WERI-Rb-1 (cell line): ENCODE measurements at regions not wholly inside any gene's neighbourhood (a gene's known extent, or its start where the extent isn't known, plus 50 kb on each side); places are given as distances from the start of the nearest gene placed in this dataset.
"Not testable (repeated sequence)": the region's sequence is repeated elsewhere in the genome, so short reads cannot be mapped to it uniquely, and the experiment has no call there.

Source experiments
- DNase-seq: peaks from one replicate; pipeline ENCODE4 v3.0.0-alpha.2; 2020
- H3K27ac ChIP-seq: fragments of 250-450 bp; sonication (Bioruptor Pico); 2 replicates; pipeline ENCODE4 v1.5.1; 2020; ENCODE audit warnings: mild to moderate bottlenecking, moderate library complexity
- H3K27me3 ChIP-seq: fragments of 250-450 bp; sonication (Bioruptor Pico); 2 replicates; pipeline ENCODE4 v1.5.1; 2021; ENCODE audit warnings: mild to moderate bottlenecking, low read depth, moderate library complexity; ENCODE audit not compliant: insufficient read depth, severe bottlenecking
- H3K36me3 ChIP-seq: fragments of 250-450 bp; sonication (Bioruptor Pico); 2 replicates; pipeline ENCODE4 v1.5.1; 2020; ENCODE audit warnings: mild to moderate bottlenecking, moderate library complexity
- H3K4me3 ChIP-seq: 2 replicates; pipeline ENCODE4 v1.5.1; 2011; ENCODE audit warnings: low read depth, mild to moderate bottlenecking, control low read depth, low read length
- H3K9me3 ChIP-seq: fragments of 250-450 bp; sonication (Bioruptor Pico); 2 replicates; pipeline ENCODE4 v1.5.1; 2021; ENCODE audit warnings: mild to moderate bottlenecking, moderate library complexity; ENCODE audit not compliant: severe bottlenecking
- CTCF ChIP-seq: IDR thresholded peaks from 2 replicates; pipeline ENCODE4 v1.5.1; 2011; ENCODE audit warnings: low read depth, mild to moderate bottlenecking, control low read depth, inconsistent platforms, low read length

- no peaks in the 10 kb centered on the region for H3K9me3 ChIP-seq
- no peak for TF ChIP-seq CTCF
- no peak for DNase-seq
- H3K27me3 ChIP-seq: no peaks in the 10 kb centered on the region
- no peaks in the 10 kb centered on the region for H3K36me3 ChIP-seq
- no peak overlapping the region for H3K4me3 ChIP-seq
- no peak overlapping the region for H3K27ac ChIP-seq
Observed at GRCh38 chr7:138208142-138208570, 131.9 kb downstream of the AKR1D1 start.

DNA sequence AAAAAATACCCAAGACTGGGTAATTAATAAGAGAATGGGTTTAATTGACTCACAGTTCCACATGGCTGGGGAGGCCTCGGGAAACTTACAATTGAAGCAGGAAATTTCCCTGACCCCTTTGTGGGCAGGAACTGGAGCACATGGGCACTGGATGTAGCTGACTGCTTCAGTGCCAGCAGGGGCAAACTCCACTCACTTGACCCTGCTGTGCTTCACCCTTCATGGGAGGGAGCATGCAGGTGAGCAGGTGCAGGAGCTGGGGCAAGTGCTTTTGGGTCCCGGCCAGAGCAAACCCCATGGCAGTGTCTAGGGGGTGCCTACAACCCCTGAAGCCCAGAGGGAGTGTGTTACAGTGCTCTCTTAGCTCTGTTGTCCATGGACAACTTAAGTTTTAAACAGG is 132.6 kb downstream of the AKR1D1 start:
- Histone ChIP-seq H3K27ac (no peak overlapping the region), H3K4me3 (no peak overlapping the region), H3K36me3 (no peaks in the 10 kb centered on the region), H3K9me3 (no peaks in the 10 kb centered on the region), H3K27me3 (no peaks in the 10 kb centered on the region)
- no peak for TF ChIP-seq CTCF
- DNase-seq: no peak

DNA sequence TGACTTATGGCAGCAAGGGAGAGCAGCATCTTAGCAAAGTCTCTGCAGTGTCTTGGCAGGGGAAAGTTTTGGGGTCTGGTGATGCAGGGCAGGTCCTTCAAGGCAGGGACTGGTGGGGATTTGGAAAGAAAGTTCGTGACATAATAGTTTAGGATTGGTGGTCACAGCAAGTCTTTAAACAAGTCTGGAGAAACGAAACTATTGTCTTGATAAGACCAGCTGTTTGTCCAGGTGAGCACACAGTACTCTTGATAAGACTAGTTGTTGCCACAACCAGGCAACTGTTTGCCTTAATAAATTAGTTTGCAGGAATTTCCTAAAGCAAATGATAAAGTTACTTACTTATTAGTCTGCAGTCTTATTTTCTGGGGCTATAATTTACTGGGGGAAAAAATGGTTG is 136.1 kb downstream of the AKR1D1 start:
- Histone ChIP-seq H3K27me3 (no peaks in the 10 kb centered on the region), H3K4me3 (no peak overlapping the region), H3K9me3 (no peaks in the 10 kb centered on the region), H3K36me3 (no peaks in the 10 kb centered on the region), H3K27ac (no peak overlapping the region)
- TF ChIP-seq CTCF: no peak
- no peak for DNase-seq

GRCh38 chr7:138214926-138215325 is 138.7 kb downstream of the AKR1D1 start:
- no peak for TF ChIP-seq CTCF
- DNase-seq: no peak
- no peak overlapping the region for H3K27ac ChIP-seq
- no peak overlapping the region for H3K4me3 ChIP-seq
- H3K9me3 ChIP-seq: no peaks in the 10 kb centered on the region
- no peaks in the 10 kb centered on the region for H3K27me3 ChIP-seq
- H3K36me3 ChIP-seq: no peaks in the 10 kb centered on the region

DNA sequence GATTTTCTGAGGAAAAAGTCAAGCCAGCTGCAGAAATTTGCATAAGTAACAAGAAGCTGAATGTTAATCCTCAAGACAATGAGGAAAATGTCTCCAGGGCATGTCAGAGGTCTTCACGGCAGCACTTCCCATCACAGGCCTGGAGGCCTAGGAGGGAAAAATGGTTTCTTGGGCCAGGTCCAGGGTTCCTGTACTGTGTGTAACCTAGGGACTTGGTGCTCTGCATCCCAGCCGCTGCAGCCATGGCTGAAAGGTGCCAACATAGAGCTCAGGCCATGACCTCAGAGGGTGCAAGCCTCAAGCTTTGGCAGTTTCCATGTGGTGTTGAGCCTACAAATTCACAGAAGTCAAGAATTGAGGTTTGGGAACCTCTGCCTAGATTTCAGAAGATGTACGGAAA is 144.1 kb downstream of the AKR1D1 start:
- H3K27me3 ChIP-seq: not testable (repeated sequence)

DNA sequence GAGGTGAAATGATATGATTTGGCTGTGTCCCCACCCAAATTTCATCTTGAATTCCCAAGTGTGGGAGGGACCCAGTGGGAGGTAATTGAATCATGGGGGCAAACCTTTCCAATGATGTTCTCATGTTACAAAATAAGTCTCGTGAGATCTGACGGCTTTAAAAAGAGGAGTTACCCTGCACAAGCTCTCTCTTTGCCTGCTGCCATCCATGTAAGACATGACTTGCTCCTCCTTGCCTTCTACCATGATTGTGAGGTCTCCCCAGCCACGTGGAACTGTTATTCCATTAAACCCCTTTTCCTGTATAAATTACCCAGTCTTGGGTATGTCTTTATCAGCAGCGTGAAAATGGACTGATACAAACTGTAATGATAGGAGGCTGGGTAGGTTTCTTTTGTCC is 145.1 kb downstream of the AKR1D1 start:
- not testable (repeated sequence) for H3K9me3 ChIP-seq

More for the DNA sequence above, 144.1 kb downstream of the AKR1D1 start:
- not testable (repeated sequence) for H3K4me3 ChIP-seq, DNase-seq, H3K36me3 ChIP-seq, H3K9me3 ChIP-seq, H3K27ac ChIP-seq

DNA sequence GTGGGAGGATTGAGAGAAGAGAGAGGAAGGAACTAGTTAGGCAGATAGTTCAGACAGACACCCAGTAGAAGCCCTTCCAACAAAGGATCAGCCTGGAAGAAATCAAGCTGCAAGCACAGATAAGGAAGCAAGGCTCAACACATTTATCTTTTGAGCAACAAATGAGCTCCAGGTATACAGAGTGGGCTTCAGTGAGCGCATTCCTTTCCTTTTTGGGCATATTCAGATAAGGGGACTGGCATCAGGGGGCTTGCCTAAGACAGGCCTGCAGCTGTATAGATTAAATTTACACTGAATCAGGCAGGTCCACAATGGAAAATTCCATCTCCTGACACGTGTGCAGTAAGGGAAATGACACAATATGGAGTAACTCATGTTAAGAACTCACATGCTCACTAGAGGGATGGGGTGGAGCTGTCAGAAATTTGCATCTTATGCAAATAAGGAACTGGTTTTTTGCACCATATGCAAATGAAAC is 147.2 kb downstream of the AKR1D1 start:
- Histone ChIP-seq H3K4me3 (no peak overlapping the region), H3K27me3 (no peaks in the 10 kb centered on the region), H3K27ac (no peak overlapping the region), H3K9me3 (peaks cover 7% of the 10 kb centered on the region), H3K36me3 (no peaks in the 10 kb centered on the region)
- no peak for DNase-seq
- no peak for TF ChIP-seq CTCF

More for the DNA sequence above, 145.1 kb downstream of the AKR1D1 start:
- not testable (repeated sequence) for H3K27ac ChIP-seq, H3K36me3 ChIP-seq, H3K27me3 ChIP-seq, DNase-seq, H3K4me3 ChIP-seq
